PC-9 (cell line): ENCODE measurements at regions not wholly inside any gene's neighbourhood (a gene's known extent, or its start where the extent isn't known, plus 50 kb on each side); places are given as distances from the start of the nearest gene placed in this dataset.

Experiments
- CTCF ChIP-seq: fragments of 200-600 bp; sonication (generic); conservative IDR thresholded peaks from 2 replicates; pipeline ENCODE4 v1.6.1; 2017; ENCODE audit warnings: mixed run types, antibody characterized with exemption, mild to moderate bottlenecking, moderate library complexity
- EZH2 ChIP-seq: fragments of 200-600 bp; sonication (generic); IDR thresholded peaks from 2 replicates; pipeline ENCODE4 v1.8.0; 2017; ENCODE audit warnings: antibody characterized with exemption, low read depth

- TF ChIP-seq CTCF (no peak), EZH2 (no peak)
These were observed 181.8 kb upstream of the POF1B start for GRCh38 chrX:85561231-85561630.
